Activated naive CD8-positive, alpha-beta T cell treated with anti-CD3 and anti-CD28 coated beads, Interleukin-2, amount 50 U/mL, for 24 hours (primary cell): ENCODE measurements at regions not wholly inside any gene's neighbourhood (a gene's known extent, or its start where the extent isn't known, plus 50 kb on each side); places are given as distances from the start of the nearest gene placed in this dataset.

ENCODE experiments used
- ATAC-seq: fragments of 150-1000 bp; cut with Tn5 transposase; one replicate; pipeline ENCODE4 v1.10.0; 2021
- DNase-seq: peaks from one replicate; pipeline ENCODE4 v3.0.0; 2021
- H3K27ac Mint-ChIP-seq: one replicate; pipeline ENCODE4 v1.8.0; 2021; ENCODE audit warnings: mild to moderate bottlenecking, mixed read lengths
- H3K27me3 Mint-ChIP-seq: one replicate; pipeline ENCODE4 v1.8.0; 2021; ENCODE audit warnings: mixed read lengths
- H3K36me3 Mint-ChIP-seq: one replicate; pipeline ENCODE4 v1.8.0; 2021; ENCODE audit warnings: low read depth, mixed read lengths
- H3K4me1 Mint-ChIP-seq: one replicate; pipeline ENCODE4 v1.8.0; 2021; ENCODE audit warnings: mixed read lengths
- H3K4me3 Mint-ChIP-seq: one replicate; pipeline ENCODE4 v1.8.0; 2021; ENCODE audit warnings: mild to moderate bottlenecking, moderate library complexity, mixed read lengths
- H3K9me3 Mint-ChIP-seq: one replicate; pipeline ENCODE4 v1.8.0; 2021; ENCODE audit warnings: mixed read lengths

GRCh38 chr7:119515962-119516361 is 757.0 kb upstream of the KCND2 start:
- Mint-ChIP-seq H3K27me3 (no peaks in the 10 kb centered on the region), H3K9me3 (peaks cover 12% of the 10 kb centered on the region), H3K27ac (no peak overlapping the region), H3K4me3 (no peak overlapping the region), H3K36me3 (no peaks in the 10 kb centered on the region), H3K4me1 (no peaks in the 10 kb centered on the region)
- no peak for ATAC-seq
- no peak for DNase-seq

GRCh38 chr7:119522263-119522662 is 750.7 kb upstream of the KCND2 start:
- Mint-ChIP-seq H3K27me3 (no peaks in the 10 kb centered on the region), H3K36me3 (no peaks in the 10 kb centered on the region), H3K4me1 (no peaks in the 10 kb centered on the region), H3K27ac (no peak overlapping the region), H3K9me3 (peaks cover 16% of the 10 kb centered on the region), H3K4me3 (no peak overlapping the region)
- ATAC-seq = no peak
- no peak for DNase-seq

GRCh38 chr7:119522698-119523097 is 750.3 kb upstream of the KCND2 start:
- DNase-seq (no peak), ATAC-seq (no peak)
- H3K4me3 Mint-ChIP-seq = no peak overlapping the region
- H3K27ac Mint-ChIP-seq = no peak overlapping the region
- H3K9me3 Mint-ChIP-seq = peaks cover 16% of the 10 kb centered on the region
- no peaks in the 10 kb centered on the region for H3K27me3 Mint-ChIP-seq
- H3K36me3 Mint-ChIP-seq = no peaks in the 10 kb centered on the region
- H3K4me1 Mint-ChIP-seq = no peaks in the 10 kb centered on the region

GRCh38 chr7:119545118-119545517 is 727.9 kb upstream of the KCND2 start:
- H3K27ac Mint-ChIP-seq = no peak overlapping the region
- no peak for DNase-seq
- peaks cover 4% of the 10 kb centered on the region for H3K9me3 Mint-ChIP-seq
- no peak for ATAC-seq
- H3K27me3 Mint-ChIP-seq = no peaks in the 10 kb centered on the region
- H3K36me3 Mint-ChIP-seq = no peaks in the 10 kb centered on the region
- H3K4me1 Mint-ChIP-seq = no peaks in the 10 kb centered on the region
- no peak overlapping the region for H3K4me3 Mint-ChIP-seq

GRCh38 chr7:119555788-119556187 is 717.2 kb upstream of the KCND2 start:
- Mint-ChIP-seq H3K9me3 (no peaks in the 10 kb centered on the region), H3K4me1 (no peaks in the 10 kb centered on the region), H3K27me3 (no peaks in the 10 kb centered on the region), H3K4me3 (no peak overlapping the region), H3K27ac (no peak overlapping the region), H3K36me3 (no peaks in the 10 kb centered on the region)
- DNase-seq (no peak), ATAC-seq (no peak)

GRCh38 chr7:119556436-119556835 is 716.5 kb upstream of the KCND2 start:
- Mint-ChIP-seq H3K4me1 (no peaks in the 10 kb centered on the region), H3K9me3 (no peaks in the 10 kb centered on the region), H3K27me3 (no peaks in the 10 kb centered on the region), H3K27ac (no peak overlapping the region), H3K4me3 (no peak overlapping the region), H3K36me3 (no peaks in the 10 kb centered on the region)
- ATAC-seq (no peak), DNase-seq (no peak)

GRCh38 chr7:119561751-119562150 is 711.2 kb upstream of the KCND2 start:
- no peak for DNase-seq
- Mint-ChIP-seq H3K4me3 (no peak overlapping the region), H3K27me3 (no peaks in the 10 kb centered on the region), H3K27ac (no peak overlapping the region), H3K36me3 (no peaks in the 10 kb centered on the region), H3K4me1 (no peaks in the 10 kb centered on the region), H3K9me3 (peaks cover 7% of the 10 kb centered on the region)
- no peak for ATAC-seq

GRCh38 chr7:119562839-119563238 is 710.1 kb upstream of the KCND2 start:
- Mint-ChIP-seq H3K36me3 (no peaks in the 10 kb centered on the region), H3K4me1 (no peaks in the 10 kb centered on the region), H3K4me3 (no peak overlapping the region), H3K27ac (no peak overlapping the region), H3K9me3 (peaks cover 7% of the 10 kb centered on the region), H3K27me3 (no peaks in the 10 kb centered on the region)
- ATAC-seq = no peak
- DNase-seq = no peak

GRCh38 chr7:119571666-119572065 is 701.3 kb upstream of the KCND2 start:
- Mint-ChIP-seq H3K27me3 (no peaks in the 10 kb centered on the region), H3K4me3 (no peak overlapping the region), H3K4me1 (no peaks in the 10 kb centered on the region), H3K36me3 (no peaks in the 10 kb centered on the region), H3K27ac (no peak overlapping the region), H3K9me3 (peaks cover 4% of the 10 kb centered on the region)
- ATAC-seq (no peak), DNase-seq (no peak)

- Mint-ChIP-seq H3K9me3 (peaks cover 4% of the 10 kb centered on the region), H3K27ac (no peak overlapping the region), H3K36me3 (no peaks in the 10 kb centered on the region), H3K27me3 (no peaks in the 10 kb centered on the region), H3K4me3 (no peak overlapping the region), H3K4me1 (no peaks in the 10 kb centered on the region)
- DNase-seq (no peak), ATAC-seq (no peak)
These were observed 700.8 kb upstream of the KCND2 start for GRCh38 chr7:119572132-119572531.

GRCh38 chr7:119572541-119572940 is 700.4 kb upstream of the KCND2 start:
- DNase-seq (no peak), ATAC-seq (peak; percentile 28)
- Mint-ChIP-seq H3K4me1 (no peaks in the 10 kb centered on the region), H3K4me3 (no peak overlapping the region), H3K36me3 (no peaks in the 10 kb centered on the region), H3K9me3 (peaks cover 4% of the 10 kb centered on the region), H3K27me3 (no peaks in the 10 kb centered on the region), H3K27ac (no peak overlapping the region)

- Mint-ChIP-seq H3K9me3 (peaks cover 4% of the 10 kb centered on the region), H3K36me3 (no peaks in the 10 kb centered on the region), H3K4me3 (no peak overlapping the region), H3K27ac (no peak overlapping the region), H3K27me3 (no peaks in the 10 kb centered on the region), H3K4me1 (no peaks in the 10 kb centered on the region)
- DNase-seq (no peak), ATAC-seq (no peak)
These were observed 694.9 kb upstream of the KCND2 start for GRCh38 chr7:119578116-119578515.

- Mint-ChIP-seq H3K27me3 (no peaks in the 10 kb centered on the region), H3K27ac (no peak overlapping the region), H3K4me3 (no peak overlapping the region), H3K9me3 (peaks cover 21% of the 10 kb centered on the region), H3K4me1 (no peaks in the 10 kb centered on the region), H3K36me3 (no peaks in the 10 kb centered on the region)
- DNase-seq = no peak
- ATAC-seq = no peak
These were observed 678.0 kb upstream of the KCND2 start for GRCh38 chr7:119594956-119595355.

- ATAC-seq (no peak), DNase-seq (no peak)
- Mint-ChIP-seq H3K27me3 (no peaks in the 10 kb centered on the region), H3K9me3 (peaks cover 23% of the 10 kb centered on the region), H3K36me3 (no peaks in the 10 kb centered on the region), H3K27ac (no peak overlapping the region), H3K4me1 (no peaks in the 10 kb centered on the region), H3K4me3 (no peak overlapping the region)
These were observed 676.3 kb upstream of the KCND2 start for GRCh38 chr7:119596651-119597050.

- no peak overlapping the region for H3K27ac Mint-ChIP-seq
- no peaks in the 10 kb centered on the region for H3K4me1 Mint-ChIP-seq
- no peaks in the 10 kb centered on the region for H3K36me3 Mint-ChIP-seq
- no peak for ATAC-seq
- no peak overlapping the region for H3K4me3 Mint-ChIP-seq
- peaks cover 20% of the 10 kb centered on the region for H3K9me3 Mint-ChIP-seq
- no peaks in the 10 kb centered on the region for H3K27me3 Mint-ChIP-seq
- DNase-seq = no peak
These were observed 666.7 kb upstream of the KCND2 start for GRCh38 chr7:119606297-119606696.

- H3K4me3 Mint-ChIP-seq = no peak overlapping the region
- no peaks in the 10 kb centered on the region for H3K27me3 Mint-ChIP-seq
- H3K36me3 Mint-ChIP-seq = no peaks in the 10 kb centered on the region
- H3K9me3 Mint-ChIP-seq = peaks cover 14% of the 10 kb centered on the region
- no peak for ATAC-seq
- DNase-seq = no peak
- no peak overlapping the region for H3K27ac Mint-ChIP-seq
- H3K4me1 Mint-ChIP-seq = no peaks in the 10 kb centered on the region
These were observed 652.2 kb upstream of the KCND2 start for GRCh38 chr7:119620769-119621168.
